ENCODE measurements at regions not wholly inside any gene's neighbourhood (a gene's known extent, or its start where the extent isn't known, plus 50 kb on each side); places are given as distances from the start of the nearest gene placed in this dataset.

- TF ChIP-seq CTCF (IDR thresholded peaks at IDR 0.05): no peak
- Histone ChIP-seq H3K79me2 (no peaks in the 10 kb centered on the region), H3K9me3 (ENCODE audit: control insufficient read depth, low read length) (no peaks in the 10 kb centered on the region), H3K4me3 (ENCODE audit: low read depth, low read length) (no peak overlapping the region), H2AFZ (no peak overlapping the region), H3K27ac (no peak overlapping the region), H3K4me2 (ENCODE audit: low read length) (no peak overlapping the region), H3K9ac (no peak overlapping the region), H3K4me1 (no peaks in the 10 kb centered on the region), H3K27me3 (ENCODE audit: control insufficient read depth, insufficient read depth, low read length) (no peaks in the 10 kb centered on the region), H3K36me3 (ENCODE audit: control insufficient read depth, insufficient read depth, low read length) (no peaks in the 10 kb centered on the region)
Measured at GRCh38 chr14:98564006-98564405, 708.0 kb downstream of the BCL11B start.

- no peaks in the 10 kb centered on the region for H3K79me2 ChIP-seq
Measured at GRCh38 chr14:98564541-98564940, 707.5 kb downstream of the BCL11B start.

GRCh38 chr14:98571104-98571503 is 700.9 kb downstream of the BCL11B start:
- Histone ChIP-seq H3K79me2 (no peaks in the 10 kb centered on the region), H3K4me2 (ENCODE audit: low read length) (no peak overlapping the region), H3K27me3 (ENCODE audit: control insufficient read depth, insufficient read depth, low read length) (no peaks in the 10 kb centered on the region), H3K9ac (no peak overlapping the region), H3K4me1 (no peaks in the 10 kb centered on the region), H3K27ac (no peak overlapping the region), H2AFZ (no peak overlapping the region), H3K36me3 (ENCODE audit: control insufficient read depth, insufficient read depth, low read length) (no peaks in the 10 kb centered on the region), H3K4me3 (ENCODE audit: low read depth, low read length) (no peak overlapping the region), H3K9me3 (ENCODE audit: control insufficient read depth, low read length) (no peaks in the 10 kb centered on the region)
- no peak for TF ChIP-seq CTCF (IDR thresholded peaks at IDR 0.05)

More at GRCh38 chr14:98564541-98564940, 707.5 kb downstream of the BCL11B start:
- no peak for TF ChIP-seq CTCF (IDR thresholded peaks at IDR 0.05)
- H2AFZ ChIP-seq: no peak overlapping the region
- no peak overlapping the region for H3K4me3 ChIP-seq (ENCODE audit: low read depth, low read length)
- no peaks in the 10 kb centered on the region for H3K9me3 ChIP-seq (ENCODE audit: control insufficient read depth, low read length)
- H3K27ac ChIP-seq: no peak overlapping the region
- no peaks in the 10 kb centered on the region for H3K27me3 ChIP-seq (ENCODE audit: control insufficient read depth, insufficient read depth, low read length)
- no peaks in the 10 kb centered on the region for H3K36me3 ChIP-seq (ENCODE audit: control insufficient read depth, insufficient read depth, low read length)
- no peaks in the 10 kb centered on the region for H3K4me1 ChIP-seq
- H3K9ac ChIP-seq: no peak overlapping the region
- H3K4me2 ChIP-seq (ENCODE audit: low read length): no peak overlapping the region

- Histone ChIP-seq H3K4me3 (ENCODE audit: low read depth, low read length) (no peak overlapping the region), H3K79me2 (no peaks in the 10 kb centered on the region)
- TF ChIP-seq CTCF (IDR thresholded peaks at IDR 0.05): no peak
Measured at GRCh38 chr14:98573082-98573481, 698.9 kb downstream of the BCL11B start.

GRCh38 chr14:98576463-98576862 is 695.5 kb downstream of the BCL11B start:
- Histone ChIP-seq H3K79me2 (no peaks in the 10 kb centered on the region), H3K36me3 (ENCODE audit: control insufficient read depth, insufficient read depth, low read length) (no peaks in the 10 kb centered on the region), H2AFZ (no peak overlapping the region), H3K9me3 (ENCODE audit: control insufficient read depth, low read length) (no peaks in the 10 kb centered on the region), H3K4me2 (ENCODE audit: low read length) (no peak overlapping the region), H3K9ac (no peak overlapping the region), H3K4me3 (ENCODE audit: low read depth, low read length) (no peak overlapping the region), H3K27me3 (ENCODE audit: control insufficient read depth, insufficient read depth, low read length) (no peaks in the 10 kb centered on the region), H3K27ac (no peak overlapping the region), H3K4me1 (no peaks in the 10 kb centered on the region)
- no peak for TF ChIP-seq CTCF (IDR thresholded peaks at IDR 0.05)

More at GRCh38 chr14:98573082-98573481, 698.9 kb downstream of the BCL11B start:
- Histone ChIP-seq H3K9ac (no peak overlapping the region), H3K4me1 (no peaks in the 10 kb centered on the region), H3K27ac (no peak overlapping the region), H3K4me2 (ENCODE audit: low read length) (no peak overlapping the region), H3K9me3 (ENCODE audit: control insufficient read depth, low read length) (no peaks in the 10 kb centered on the region), H3K27me3 (ENCODE audit: control insufficient read depth, insufficient read depth, low read length) (no peaks in the 10 kb centered on the region), H3K36me3 (ENCODE audit: control insufficient read depth, insufficient read depth, low read length) (no peaks in the 10 kb centered on the region), H2AFZ (no peak overlapping the region)
